IMR-90 (cell line): ENCODE measurements at regions not wholly inside any gene's neighbourhood (a gene's known extent, or its start where the extent isn't known, plus 50 kb on each side); places are given as distances from the start of the nearest gene placed in this dataset.

Experiments used
- ATAC-seq: fragments of 200-7000 bp; cut with Tn5 transposase; 2 replicates; pipeline ENCODE4 v1.9.1; 2020; ENCODE audit warnings: low read depth, mild to moderate bottlenecking, moderate library complexity
- BruUV-seq: library from RNA; stranded (reverse); fragments of 400-500 nt; replicated peaks from 2 replicates; lab custom pipeline; 2021; lab: Mats Ljungman, UMichigan
- CTCF ChIA-PET: fragments of 300-600 bp; formaldehyde crosslinking; extraction: SDS; loops from one replicate; lab custom pipeline; 2021; ENCODE audit warnings: antibody characterized with exemption; lab: Yijun Ruan, JAX
- POLR2A ChIA-PET: fragments of 300-600 bp; sonication (Branson Sonifier 250); formaldehyde crosslinking; loops from one replicate; lab custom pipeline; 2022; ENCODE audit warnings: antibody characterized with exemption; ENCODE audit not compliant: unreplicated experiment; lab: Charles Lee
- DNase-seq: peaks from one replicate; pipeline ENCODE4 v3.0.0; 2013
- H2AFZ ChIP-seq: replicated peaks from 2 replicates; pipeline ENCODE3; 2013; ENCODE audit warnings: low read length, mild to moderate bottlenecking; ENCODE audit not compliant: poor library complexity
- H2AK5ac ChIP-seq: 2 replicates; pipeline ENCODE4 v1.6.1; 2013; ENCODE audit warnings: low read depth, low read length, inconsistent platforms
- H2AK9ac ChIP-seq: replicated peaks from 2 replicates; pipeline ENCODE3; 2013; ENCODE audit warnings: mild to moderate bottlenecking, low read depth, low read length, moderate library complexity; ENCODE audit not compliant: poor library complexity
- H2BK120ac ChIP-seq: 2 replicates; pipeline ENCODE4 v1.6.1; 2013; ENCODE audit warnings: low read depth, low read length, inconsistent platforms
- H2BK15ac ChIP-seq: 3 replicates; pipeline ENCODE4 v1.6.1; 2013; ENCODE audit warnings: low read depth, low read length, inconsistent platforms
- H2BK20ac ChIP-seq: 2 replicates; pipeline ENCODE4 v1.6.1; 2013; ENCODE audit warnings: low read depth, mild to moderate bottlenecking, inconsistent platforms, low read length, moderate library complexity
- H2BK5ac ChIP-seq: 2 replicates; pipeline ENCODE4 v1.6.1; 2013; ENCODE audit warnings: mild to moderate bottlenecking, low read depth, low read length, inconsistent platforms; ENCODE audit not compliant: poor library complexity, severe bottlenecking
- H3K14ac ChIP-seq: replicated peaks from 2 replicates; pipeline ENCODE4 v1.6.1; 2013; ENCODE audit warnings: low read depth, low read length, inconsistent platforms
- H3K18ac ChIP-seq: 2 replicates; pipeline ENCODE4 v1.6.1; 2013; ENCODE audit warnings: low read depth, low read length, control low read depth
- H3K23ac ChIP-seq: 2 replicates; pipeline ENCODE4 v1.6.1; 2013; ENCODE audit warnings: low read depth, low read length, inconsistent platforms
- H3K27ac ChIP-seq: 2 replicates; pipeline ENCODE4 v1.5.1; 2013; ENCODE audit warnings: mild to moderate bottlenecking, control low read depth, low read length; ENCODE audit not compliant: insufficient read depth
- H3K27me3 ChIP-seq: 2 replicates; pipeline ENCODE4 v1.6.1; 2013; ENCODE audit warnings: low read length; ENCODE audit not compliant: control insufficient read depth, insufficient read depth
- H3K36me3 ChIP-seq: 2 replicates; pipeline ENCODE4 v1.6.1; 2013; ENCODE audit warnings: low read length, mixed read lengths; ENCODE audit not compliant: control insufficient read depth, insufficient read depth
- H3K4ac ChIP-seq: 2 replicates; pipeline ENCODE4 v1.6.1; 2013; ENCODE audit warnings: low read depth, low read length, inconsistent platforms
- H3K4me1 ChIP-seq: 2 replicates; pipeline ENCODE4 v1.6.1; 2013; ENCODE audit warnings: low read length, mixed read lengths; ENCODE audit not compliant: control insufficient read depth, insufficient read depth
- H3K4me2 ChIP-seq: 2 replicates; pipeline ENCODE4 v1.6.1; 2013; ENCODE audit warnings: low read depth, mild to moderate bottlenecking, control low read depth, low read length, moderate library complexity
- H3K4me3 ChIP-seq: 2 replicates; pipeline ENCODE4 v1.5.1; 2013; ENCODE audit warnings: low read depth, mild to moderate bottlenecking, control low read depth, low read length, moderate library complexity; ENCODE audit not compliant: insufficient read depth
- H3K56ac ChIP-seq: 2 replicates; pipeline ENCODE4 v1.6.1; 2013; ENCODE audit warnings: low read length, inconsistent platforms; ENCODE audit not compliant: insufficient read depth; ENCODE audit errors: extremely low read depth
- H3K79me1 ChIP-seq, 2 experiments: 2 replicates each; pipeline ENCODE4 v1.6.1; 2013; ENCODE audit warnings: low read length in 2 of 2, inconsistent platforms in 1 of 2, low read depth in 1 of 2
- H3K9ac ChIP-seq: 2 replicates; pipeline ENCODE4 v1.6.1; 2013; ENCODE audit warnings: low read depth, low read length, control low read depth
- H3K9me1 ChIP-seq: 2 replicates; pipeline ENCODE4 v1.6.1; 2013; ENCODE audit warnings: low read length, inconsistent platforms; ENCODE audit not compliant: insufficient read depth
- H3K9me3 ChIP-seq: 2 replicates; pipeline ENCODE4 v1.6.1; 2013; ENCODE audit warnings: low read length; ENCODE audit not compliant: control insufficient read depth, insufficient read depth
- H4K20me1 ChIP-seq: 2 replicates; pipeline ENCODE4 v1.6.1; 2013; ENCODE audit warnings: low read length, inconsistent platforms; ENCODE audit not compliant: insufficient read depth
- H4K5ac ChIP-seq: 2 replicates; pipeline ENCODE4 v1.6.1; 2013; ENCODE audit warnings: mild to moderate bottlenecking, low read depth, low read length, control low read depth
- H4K8ac ChIP-seq, 2 experiments: 2 replicates each; pipeline ENCODE4 v1.6.1; 2013; ENCODE audit warnings: low read depth in 2 of 2, low read length in 2 of 2, control low read depth in 1 of 2, inconsistent platforms in 1 of 2
- H4K91ac ChIP-seq: 2 replicates; pipeline ENCODE4 v1.6.1; 2013; ENCODE audit warnings: low read depth, low read length, inconsistent platforms; ENCODE audit not compliant: insufficient read depth
- BHLHE40 ChIP-seq: fragments of 150-350 bp; IDR thresholded peaks from 2 replicates; pipeline ENCODE4 v1.6.1; 2016; ENCODE audit warnings: mild to moderate bottlenecking, low read depth, low read length
- CTCF ChIP-seq: conservative IDR thresholded peaks from 2 replicates; pipeline ENCODE4 v1.5.1; 2012; ENCODE audit warnings: mild to moderate bottlenecking, low read depth, low read length, improper control_type of control experiment
- MAFK ChIP-seq: IDR thresholded peaks from 2 replicates; pipeline ENCODE4 v1.6.1; 2012; ENCODE audit warnings: low read depth, low read length, improper control_type of control experiment
- MAZ ChIP-seq: IDR thresholded peaks from 2 replicates; pipeline ENCODE4 v1.6.1; 2012; ENCODE audit warnings: low read depth, mild to moderate bottlenecking, low read length, improper control_type of control experiment, moderate library complexity, borderline replicate concordance
- RAD21 ChIP-seq: IDR thresholded peaks from 2 replicates; pipeline ENCODE4 v1.6.1; 2012; ENCODE audit warnings: low read length, improper control_type of control experiment
- RFX5 ChIP-seq: IDR thresholded peaks from 2 replicates; pipeline ENCODE4 v1.8.0; 2012; ENCODE audit warnings: low read depth, mild to moderate bottlenecking, low read length, moderate library complexity
- SMC3 ChIP-seq: fragments of 150-350 bp; IDR thresholded peaks from 2 replicates; pipeline ENCODE4 v1.6.1; 2016; ENCODE audit warnings: low read depth, mild to moderate bottlenecking, antibody characterized with exemption, low read length, moderate library complexity
- USF2 ChIP-seq: fragments of 150-350 bp; IDR thresholded peaks from 2 replicates; pipeline ENCODE4 v1.6.1; 2017; ENCODE audit warnings: mild to moderate bottlenecking, antibody characterized with exemption, low read length, low read depth
- WGBS, 2 experiments: methylation state at CpG; one replicate each; pipeline versions ENCODE4 v1.1.5 to v1.1.7; 2013; ENCODE audit warnings: missing lambda C conversion rate in 2 of 2; ENCODE audit not compliant: insufficient read length in 1 of 2; ENCODE audit errors: extremely low coverage in 2 of 2; 5-methylcytosine and 5-hydroxymethylcytosine counted together
- dilution Hi-C: fragments of 300-500 bp; cut with HindIII; formaldehyde crosslinking; loops from one replicate; pipeline ENCODE4 v1.14.3; 2018; ENCODE audit warnings: low sequenced_read_pairs; ENCODE audit not compliant: unreplicated experiment
- in situ Hi-C: fragments of 300-500 bp; cut with MboI; formaldehyde crosslinking; loops from 3 replicates; pipeline ENCODE4 v1.14.3; 2019; ENCODE audit warnings: low sequenced_read_pairs, inconsistent platforms, mixed read lengths
- intact Hi-C: fragments of 100-400 bp; cut with micrococcal nuclease; formaldehyde crosslinking; loops from 2 replicates; pipeline ENCODE4 v1.10.0; 2022

- H3K4me2 ChIP-seq: peak overlapping the region; percentile 83
- H3K4me1 ChIP-seq: no peaks in the 10 kb centered on the region
- H4K8ac ChIP-seq: no peak overlapping the region
- no peaks in the 10 kb centered on the region; the same call in 1 of the 2 replicates for H3K9me1 ChIP-seq
- H3K4ac ChIP-seq: no peak overlapping the region
- H3K23ac ChIP-seq: no peak overlapping the region
- peak; percentile 87 for ATAC-seq
- H3K56ac ChIP-seq: no peak overlapping the region
- in situ Hi-C loops: loop anchor here (5.0 kb wide), 1 partner anchor 670 kb away; no protein-coding TSS in a partner anchor
- no peak overlapping the region for H2BK15ac ChIP-seq
- TF ChIP-seq BHLHE40 (no peak), USF2 (no peak), RFX5 (no peak), RAD21 (peak; percentile 65), MAZ (no peak), MAFK (no peak), SMC3 (peak; percentile 62), CTCF (peak; percentile 70)
- no peaks in the 10 kb centered on the region for H3K79me1 ChIP-seq
- WGBS, 2 experiments: 11% methylated on average over 8 of the region's 19 CpGs; no CpG with 5 or more reads in 1 of the 2 experiments
- no peak overlapping the region for H3K14ac ChIP-seq
- BruUV-seq: no TSS peak
- no peak overlapping the region for H2BK20ac ChIP-seq
- no peak overlapping the region for H3K9ac ChIP-seq
- peak overlapping the region; percentile 56 for H2AFZ ChIP-seq
- 0 out of 2 replicates have a peak, but pooled peaks cover 2% of the 10 kb centered on the region for H3K27me3 ChIP-seq
- intact Hi-C loops: loop anchor here (1.0 to 10.0 kb wide), 5 partner anchors 399 to 1477 kb away; no protein-coding TSS in a partner anchor
- ChIA-PET CTCF (interaction anchor here (1.0 to 1.4 kb wide), 4 partner anchors 12 to 781 kb away, joined by 3 to 4 read pairs (median 4); no protein-coding TSS in a partner anchor), POLR2A (no interaction called here)
- dilution Hi-C loops: no loop called here
- DNase-seq: peak; percentile 35
- no peak overlapping the region for H4K5ac ChIP-seq
- no peak overlapping the region for H3K4me3 ChIP-seq
- H3K36me3 ChIP-seq: no peaks in the 10 kb centered on the region
- H2AK9ac ChIP-seq: no peak overlapping the region
- H2AK5ac ChIP-seq: no peak overlapping the region
- H3K9me3 ChIP-seq: no peaks in the 10 kb centered on the region
- no peak overlapping the region for H3K18ac ChIP-seq
- no peak overlapping the region for H3K27ac ChIP-seq
- no peak overlapping the region for H4K91ac ChIP-seq
- no peaks in the 10 kb centered on the region for H4K20me1 ChIP-seq
- no peak overlapping the region for H2BK5ac ChIP-seq
- no peak overlapping the region for H2BK120ac ChIP-seq
Observed at GRCh38 chr20:20837574-20838021, 125.2 kb upstream of the RALGAPA2 start.
